HG03064 (cell line): ENCODE measurements at regions not wholly inside any gene's neighbourhood (a gene's known extent, or its start where the extent isn't known, plus 50 kb on each side); places are given as distances from the start of the nearest gene placed in this dataset.

ENCODE experiments used
- ATAC-seq: cut with Tn5 transposase; IDR thresholded peaks from one replicate; pipeline ENCODE4 v1.9.1; 2021; ENCODE audit warnings: low read depth; ENCODE audit not compliant: unreplicated experiment

DNA sequence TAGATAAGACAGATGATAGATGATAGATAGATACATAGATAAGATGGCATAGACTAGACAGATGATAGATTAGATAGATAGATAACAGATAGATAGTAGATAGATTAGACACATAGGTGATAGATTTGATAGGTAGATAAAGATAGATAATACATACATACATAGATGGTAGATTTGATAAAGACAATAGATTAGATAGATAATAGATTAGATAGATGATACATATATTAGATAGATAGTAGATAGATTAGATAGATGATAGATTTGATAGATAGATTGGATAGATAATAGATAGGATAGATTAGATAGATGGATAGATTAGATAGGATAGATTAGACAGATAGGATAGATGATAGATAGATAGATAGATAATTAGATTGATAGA is 327.6 kb downstream of the BRD1 start:
- no peak for ATAC-seq

DNA sequence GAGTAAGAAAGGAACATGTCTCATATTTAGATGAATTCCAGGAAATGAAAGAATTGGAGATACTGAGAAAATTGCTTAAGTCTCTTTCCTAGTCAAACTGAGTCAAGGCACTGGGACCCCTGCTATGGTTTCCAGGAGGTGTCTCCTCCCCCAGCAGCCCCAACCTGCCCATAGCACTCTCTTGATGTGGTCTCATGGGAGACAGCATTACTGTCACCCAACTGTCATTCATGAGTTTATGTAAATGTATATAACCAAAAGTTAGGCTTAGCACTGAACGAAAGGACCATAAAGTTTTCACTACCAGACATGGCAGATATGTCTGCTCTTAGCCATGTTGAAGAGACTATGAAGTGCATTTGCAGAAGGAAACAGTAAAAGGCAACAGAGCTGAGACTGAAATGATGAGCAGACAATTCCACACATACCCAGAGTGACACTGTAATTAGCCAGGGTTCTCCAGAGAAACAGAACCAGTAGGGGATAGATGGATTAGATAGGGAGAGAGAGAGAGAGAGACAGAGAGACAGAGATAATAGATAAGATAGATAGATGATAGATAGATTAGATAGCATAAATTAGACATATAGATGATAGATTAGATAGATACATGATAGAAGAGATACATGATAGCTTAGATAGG is 328.1 kb downstream of the BRD1 start:
- ATAC-seq = no peak

DNA sequence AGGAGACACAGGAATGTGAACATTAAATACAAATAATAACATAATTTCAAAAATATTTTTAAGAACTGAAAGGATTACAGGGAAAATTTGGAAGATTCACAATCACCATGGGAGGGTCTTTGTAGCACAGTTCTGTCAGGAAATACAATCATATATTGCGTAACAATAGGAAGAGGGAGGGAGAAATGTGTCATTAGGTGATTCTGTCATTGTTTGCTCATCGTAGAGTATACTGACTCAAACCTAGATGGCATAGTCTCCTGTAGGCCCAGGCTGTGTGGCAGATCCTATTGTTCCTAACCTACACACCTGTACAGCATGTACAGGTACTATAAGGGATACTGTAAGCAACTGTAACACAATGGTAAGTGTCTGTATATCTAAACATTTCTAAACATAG is 330.4 kb downstream of the BRD1 start:
- ATAC-seq = no peak

DNA sequence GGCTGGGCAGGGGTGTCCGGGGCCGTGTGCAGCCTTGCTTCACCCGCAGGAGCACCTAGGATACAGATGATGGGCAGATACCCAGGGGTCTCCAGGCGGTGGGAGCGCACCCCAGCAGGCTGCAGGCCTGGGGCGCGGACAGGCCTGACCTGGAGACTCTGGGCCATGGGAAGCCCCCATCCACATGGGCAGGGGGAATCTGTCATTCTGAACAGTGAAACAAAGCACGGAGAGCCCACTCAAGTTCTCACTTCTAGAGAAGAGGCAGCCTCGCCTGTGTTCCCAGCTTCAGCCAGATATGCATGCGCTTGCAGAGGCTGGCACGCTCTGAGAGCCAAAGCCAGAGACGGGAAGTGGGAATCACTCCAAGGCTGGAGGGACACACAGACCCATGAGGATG is 333.1 kb downstream of the BRD1 start:
- ATAC-seq = no peak

DNA sequence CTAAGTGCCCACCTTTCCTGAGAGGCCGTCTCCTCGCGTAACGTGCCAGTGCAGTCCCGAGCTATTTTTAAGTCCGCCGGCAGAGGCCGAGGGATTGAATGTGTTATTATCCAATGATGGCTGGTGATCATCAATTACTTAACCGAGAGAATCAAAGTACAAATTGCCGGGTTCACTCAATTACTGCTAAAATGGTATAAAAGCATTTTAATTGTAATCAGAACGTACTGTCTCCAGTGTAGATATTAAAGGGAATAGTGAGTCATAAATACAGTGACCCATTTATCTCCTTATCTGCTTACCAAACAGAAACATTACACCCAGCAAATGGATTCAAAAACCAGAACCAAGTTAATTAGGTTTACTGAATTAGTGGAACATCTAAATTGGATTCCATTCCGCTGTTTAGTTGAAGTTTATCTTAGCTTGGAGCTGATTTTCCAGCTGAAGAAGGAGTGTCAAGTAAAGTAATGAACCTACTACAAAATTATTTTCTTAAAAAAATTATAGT is 334.9 kb downstream of the BRD1 start:
- no peak for ATAC-seq

DNA sequence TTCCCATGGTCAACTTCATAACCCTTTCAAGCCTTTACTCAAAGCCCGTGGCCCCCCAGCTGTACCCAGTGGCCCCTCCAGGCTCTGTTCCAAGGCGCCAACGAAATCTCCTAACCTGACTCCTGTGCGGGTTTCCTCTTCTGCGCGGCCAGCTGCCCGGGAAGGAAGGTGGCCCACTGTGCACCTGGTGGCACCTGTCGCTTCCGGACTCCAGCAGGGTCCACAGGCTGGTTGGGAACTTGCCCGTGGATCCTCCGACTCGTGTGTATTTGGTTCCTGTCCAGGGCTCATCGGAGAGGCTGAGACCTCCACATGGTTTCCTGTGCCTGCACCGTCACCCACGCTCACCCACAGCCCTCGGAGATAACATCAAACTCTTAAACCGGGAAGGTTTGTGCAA is 335.4 kb downstream of the BRD1 start:
- ATAC-seq = no peak

DNA sequence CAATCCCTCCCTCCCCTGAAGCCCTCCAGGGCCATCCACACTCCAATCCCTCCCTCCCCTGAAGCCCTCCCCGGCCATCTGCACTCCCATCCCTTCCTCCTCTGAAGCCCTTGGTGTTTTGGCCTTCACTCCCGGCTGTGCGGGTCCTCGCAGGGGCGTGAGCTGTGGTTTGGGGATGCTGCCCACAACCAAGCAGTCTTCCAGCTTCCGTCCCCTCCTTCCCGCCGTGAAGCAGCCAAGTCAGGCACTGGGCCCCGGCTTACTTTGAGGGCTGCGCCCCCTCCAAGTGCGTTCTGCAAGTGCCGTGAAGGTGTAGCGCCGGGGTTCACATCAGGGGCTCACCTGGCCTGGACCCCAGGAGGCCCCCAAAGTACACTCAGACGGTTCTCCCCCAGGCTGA is 335.9 kb downstream of the BRD1 start:
- no peak for ATAC-seq

DNA sequence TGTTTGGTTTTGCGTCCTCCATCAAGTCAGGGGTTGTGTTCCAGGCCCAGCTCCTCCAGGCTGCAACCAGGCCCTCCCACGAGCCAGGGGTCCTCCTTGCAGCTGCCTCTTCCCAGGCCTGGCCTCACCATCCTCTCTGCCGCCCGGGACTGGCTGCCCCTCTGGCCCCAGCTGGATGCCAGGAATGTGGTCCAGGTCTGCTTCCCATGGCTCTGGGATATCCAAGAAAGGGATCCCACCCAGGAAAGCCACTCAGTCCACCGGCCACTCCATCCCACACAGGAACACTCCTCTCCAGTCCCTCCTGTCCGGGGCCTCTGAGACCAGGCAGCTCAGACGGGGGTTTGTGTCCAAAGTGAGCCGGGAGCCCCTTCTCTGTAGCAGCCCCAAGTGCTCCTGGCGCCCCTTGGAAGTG is 336.4 kb downstream of the BRD1 start:
- ATAC-seq = no peak

DNA sequence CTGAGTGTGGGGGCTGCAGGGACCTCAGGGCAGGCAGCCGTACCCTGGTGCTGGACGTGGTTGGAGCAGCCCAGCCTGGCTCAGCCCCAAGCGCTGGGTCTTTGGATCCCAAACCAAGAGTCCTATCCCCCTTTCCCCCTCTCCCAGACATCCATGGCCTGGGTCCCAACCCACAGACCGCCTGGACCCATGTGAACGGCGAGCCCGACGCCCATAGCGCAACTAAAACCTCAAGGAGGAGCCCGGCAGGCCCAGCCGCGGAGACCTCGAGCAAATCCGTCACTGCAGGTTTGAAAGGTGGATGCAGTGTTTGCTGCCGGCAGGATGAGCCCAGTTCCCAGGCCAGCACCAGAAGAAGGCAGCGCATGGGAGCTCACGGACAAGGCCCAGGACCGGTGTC is 337.0 kb downstream of the BRD1 start:
- no peak for ATAC-seq

DNA sequence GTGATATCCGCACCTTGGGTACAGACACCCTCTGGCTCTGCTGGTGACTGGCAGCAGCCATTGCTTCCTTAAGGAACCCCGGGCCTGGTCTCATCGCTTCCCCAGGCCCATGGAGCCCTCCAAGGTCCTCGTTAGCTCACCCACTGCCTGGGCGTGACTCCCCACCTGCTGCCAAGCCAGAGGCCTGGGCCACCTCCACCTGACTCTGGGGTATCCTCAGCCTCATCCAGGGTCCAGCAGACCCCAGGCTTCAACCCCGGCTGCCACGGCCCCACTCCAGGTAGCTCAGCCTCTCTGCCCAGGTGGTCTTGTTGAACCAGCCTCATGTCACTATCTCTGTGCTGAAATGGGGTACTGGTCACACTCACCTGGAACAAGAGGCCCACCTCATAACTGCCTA is 337.9 kb downstream of the BRD1 start:
- ATAC-seq = no peak

DNA sequence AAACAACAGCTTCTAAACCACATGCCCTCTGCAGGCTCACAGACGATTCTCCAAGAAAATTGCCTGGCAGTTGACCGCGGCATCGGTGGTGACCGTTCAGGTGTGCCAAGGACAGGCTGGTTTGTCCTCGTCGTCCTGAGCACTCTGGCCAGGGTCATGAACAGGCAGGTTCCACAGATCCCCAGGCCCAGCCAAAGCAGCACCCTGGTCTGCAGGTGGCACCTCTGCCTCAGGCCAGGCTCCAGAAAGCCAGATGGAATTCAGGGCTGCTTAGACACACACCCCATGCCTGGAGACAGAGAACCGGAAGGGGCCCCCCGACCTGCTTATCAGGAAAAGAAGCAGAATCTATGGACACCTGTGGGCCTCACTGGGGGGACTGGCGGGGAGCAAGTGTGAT is 338.7 kb downstream of the BRD1 start:
- no peak for ATAC-seq

DNA sequence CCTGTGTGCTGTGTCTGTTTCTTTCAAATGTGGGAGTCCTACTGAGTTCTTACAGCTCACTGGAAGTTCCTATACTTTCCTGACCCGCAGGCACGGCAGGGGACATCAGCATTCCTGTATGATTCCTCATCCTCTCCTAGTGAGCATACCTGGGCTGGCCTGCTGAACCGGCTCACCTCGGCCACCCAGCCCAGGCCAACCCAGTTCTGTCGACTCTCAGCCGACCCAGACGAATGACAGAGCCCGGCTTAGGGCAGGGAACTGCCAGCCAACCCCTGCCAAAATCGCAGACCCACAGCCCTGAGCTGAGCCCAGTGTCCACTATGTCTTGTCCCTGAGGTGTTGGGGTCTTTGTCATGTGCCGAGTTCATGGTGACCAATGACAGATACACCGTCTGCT is 339.7 kb downstream of the BRD1 start:
- no peak for ATAC-seq

DNA sequence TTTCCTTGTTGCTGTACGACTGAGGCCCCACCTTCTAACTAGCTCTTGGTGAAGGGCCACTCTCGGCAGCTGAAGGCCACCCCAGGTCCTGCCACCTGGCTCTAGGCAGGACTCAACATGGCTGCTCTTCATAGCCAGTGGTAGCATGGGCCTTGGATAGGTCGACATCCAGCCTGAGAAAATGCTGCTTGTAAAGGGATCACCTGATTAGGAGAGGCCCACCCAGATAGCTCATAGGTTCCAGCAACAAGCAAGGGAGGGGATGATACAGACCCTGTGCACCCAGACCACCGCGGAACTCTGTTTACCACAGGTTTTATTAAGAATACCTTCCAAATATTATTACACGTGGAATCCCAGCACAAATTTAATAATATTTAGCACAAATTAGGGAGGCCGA is 341.4 kb downstream of the BRD1 start:
- ATAC-seq = no peak

DNA sequence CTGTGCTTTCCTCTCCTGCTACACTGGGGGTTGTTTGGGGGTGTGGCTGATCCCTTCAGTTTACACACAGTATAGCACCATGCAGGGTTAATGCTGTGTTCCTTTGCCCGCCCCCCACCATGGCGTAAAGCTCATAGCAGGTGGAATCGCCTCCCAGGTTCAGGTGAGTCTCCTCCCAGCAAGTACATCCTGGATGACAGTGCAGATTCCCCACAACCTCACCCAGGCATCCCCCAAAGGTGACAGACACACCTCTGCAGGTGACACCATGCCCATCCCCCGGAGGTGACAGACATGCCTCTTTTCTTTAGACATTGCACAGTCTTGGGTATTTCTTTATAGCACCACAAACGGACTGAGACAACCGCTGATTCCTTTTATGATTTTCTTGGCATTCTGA is 343.7 kb downstream of the BRD1 start:
- no peak for ATAC-seq

DNA sequence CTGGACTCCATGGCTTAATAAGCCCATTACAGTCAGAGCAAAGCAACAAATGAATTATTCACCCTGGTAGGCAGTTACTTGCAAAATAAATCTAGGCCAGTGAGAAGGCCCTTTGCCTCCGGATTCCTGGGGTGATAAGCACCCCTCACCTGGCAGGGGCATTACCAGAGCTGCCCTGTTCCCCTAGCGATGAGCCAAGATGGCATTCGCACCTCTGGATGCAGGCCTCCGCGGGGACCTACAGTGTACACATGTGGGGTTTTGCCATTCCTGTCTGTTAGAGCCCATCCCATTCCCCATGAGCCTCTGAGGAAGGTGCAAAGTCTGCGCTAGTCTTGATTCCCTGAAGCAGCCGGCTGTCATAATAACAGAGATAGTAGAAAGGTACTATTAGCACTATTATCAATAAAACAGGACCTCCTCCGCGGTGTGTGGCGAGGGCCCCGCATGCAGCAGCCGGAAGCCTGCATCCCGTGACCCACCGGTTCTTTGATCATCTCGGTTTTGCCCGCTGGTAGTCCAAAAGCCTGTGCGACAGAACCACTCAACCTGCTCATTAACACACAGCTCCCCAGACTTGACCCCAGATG is 344.3 kb downstream of the BRD1 start:
- no peak for ATAC-seq

DNA sequence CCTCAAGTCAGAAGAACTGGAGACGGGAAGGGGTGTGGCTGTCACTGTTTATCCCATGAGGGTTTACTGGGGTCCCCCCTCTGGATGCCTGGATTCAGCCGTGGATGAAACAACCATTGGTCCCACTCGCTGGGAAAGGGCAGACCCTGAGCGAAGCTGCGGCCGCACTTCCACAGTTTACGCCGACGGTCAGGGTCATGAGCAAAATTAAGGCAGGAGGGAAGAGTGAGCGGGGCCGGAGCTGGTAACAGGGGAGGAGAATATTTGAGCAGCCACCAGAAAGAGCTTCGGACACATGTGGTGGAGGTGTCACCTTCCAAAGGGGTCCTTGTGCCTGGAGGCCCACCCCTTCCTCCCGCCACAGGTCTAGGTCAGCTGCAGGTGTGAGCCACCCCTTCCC is 344.9 kb downstream of the BRD1 start:
- no peak for ATAC-seq

DNA sequence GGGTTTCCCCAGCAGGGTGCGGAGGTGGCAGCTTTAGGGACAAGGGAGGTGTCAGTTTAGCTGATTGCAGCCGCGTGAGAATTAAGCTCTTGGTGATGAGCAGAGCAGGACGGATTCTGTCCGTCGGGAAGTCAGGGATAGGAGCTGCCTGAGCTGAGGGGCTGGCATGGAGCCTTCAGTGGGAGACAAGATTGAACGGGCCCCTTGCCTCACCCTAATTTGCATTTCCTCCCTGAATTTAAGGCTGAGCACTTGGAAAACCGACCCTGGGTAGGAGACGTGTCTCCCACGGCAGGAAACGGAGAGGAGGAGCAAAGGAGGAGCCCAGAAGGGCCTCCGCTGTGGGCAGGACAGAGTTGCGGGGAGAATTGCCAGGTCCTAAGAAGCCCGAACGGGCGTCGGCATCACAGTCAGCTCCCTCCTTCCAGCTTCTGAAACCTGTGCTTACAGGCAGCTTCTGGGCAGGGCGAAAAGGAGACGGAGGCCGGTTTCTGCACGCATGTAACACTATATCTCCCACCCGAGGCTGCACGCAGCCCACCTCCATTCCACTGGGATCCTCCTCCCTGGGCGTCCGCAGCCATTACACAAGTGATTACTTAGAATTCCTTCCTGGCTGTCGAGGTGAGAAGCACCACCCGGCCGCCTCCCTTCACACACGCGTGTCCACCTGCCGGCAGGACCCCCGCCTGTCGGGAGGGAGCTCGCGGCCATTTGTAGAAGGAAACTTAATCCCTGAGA is 345.8 kb downstream of the BRD1 start:
- ATAC-seq = no peak

DNA sequence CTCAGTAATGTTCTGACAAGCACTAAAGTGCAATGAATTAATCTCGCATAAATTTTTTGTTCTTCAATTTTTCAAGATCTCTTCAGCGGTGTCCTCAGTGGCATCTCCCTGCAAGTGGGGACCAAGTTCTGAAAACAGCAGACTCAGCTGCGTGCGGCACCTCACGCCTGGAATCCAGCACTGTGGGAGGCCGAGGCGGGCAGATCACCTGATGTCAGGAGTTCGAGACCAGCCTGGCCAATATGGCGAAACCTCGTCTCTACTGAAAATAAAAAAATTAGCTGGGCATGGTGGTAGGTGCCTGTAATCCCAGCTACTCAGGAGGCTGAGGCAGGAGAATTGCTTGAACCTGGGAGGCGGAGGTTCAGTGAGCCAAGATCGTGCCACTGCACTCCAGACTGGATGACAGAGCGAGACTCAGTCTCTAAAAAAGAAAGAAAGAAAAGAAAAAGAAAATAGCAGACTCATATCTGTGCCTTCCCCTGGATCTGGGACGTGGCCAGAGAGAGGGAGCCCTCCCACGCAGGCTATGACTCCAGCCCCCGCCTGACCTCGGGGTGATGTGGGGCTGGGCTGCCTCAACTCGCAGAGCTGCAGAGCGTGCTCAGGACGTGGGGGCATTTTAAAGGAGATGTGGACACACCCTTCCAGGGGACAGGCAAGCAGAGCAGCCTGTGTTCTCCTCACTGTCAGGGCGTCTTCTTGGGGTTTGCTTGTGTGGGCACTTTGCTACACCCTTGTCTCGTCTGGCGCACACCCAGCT is 346.6 kb downstream of the BRD1 start:
- ATAC-seq = no peak

DNA sequence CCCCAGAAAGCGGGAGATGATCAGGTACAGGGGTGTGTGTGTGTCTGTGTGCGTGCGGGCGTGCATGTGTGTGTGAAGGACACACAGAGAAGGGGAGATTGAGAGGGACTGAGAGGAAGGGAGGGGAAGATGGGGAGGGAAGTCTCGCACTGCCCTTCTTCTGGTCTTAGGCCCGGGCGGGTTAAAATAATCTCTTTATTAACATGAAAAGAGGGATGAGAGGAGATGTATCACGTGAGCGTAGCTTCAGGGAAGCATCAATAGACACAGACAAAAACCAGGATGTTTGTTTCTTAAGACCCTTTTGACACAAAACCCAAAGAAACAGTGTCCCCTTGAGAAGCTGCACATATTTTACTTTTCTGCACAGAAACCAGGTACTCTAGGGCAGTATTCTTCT is 347.3 kb downstream of the BRD1 start:
- ATAC-seq = no peak

DNA sequence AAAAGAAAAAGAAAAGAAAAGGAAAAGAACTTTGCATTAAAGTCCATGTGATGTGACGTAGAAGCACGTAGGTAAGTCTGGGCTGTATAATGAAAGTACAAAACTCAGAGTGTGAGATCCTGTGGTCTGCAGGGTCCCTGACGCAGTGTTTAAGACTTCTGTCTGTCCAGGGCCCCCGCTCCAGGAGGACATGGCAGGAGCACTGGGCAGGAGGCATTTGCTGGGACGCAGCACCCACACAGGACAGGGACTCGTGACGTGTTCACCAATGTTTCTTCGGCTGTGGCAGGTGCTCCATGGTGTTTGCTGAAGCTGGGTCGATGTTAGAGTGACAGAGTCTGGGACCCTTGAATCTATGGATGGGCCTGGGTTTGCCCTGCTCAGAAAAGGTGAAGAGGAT is 348.1 kb downstream of the BRD1 start:
- ATAC-seq = no peak

DNA sequence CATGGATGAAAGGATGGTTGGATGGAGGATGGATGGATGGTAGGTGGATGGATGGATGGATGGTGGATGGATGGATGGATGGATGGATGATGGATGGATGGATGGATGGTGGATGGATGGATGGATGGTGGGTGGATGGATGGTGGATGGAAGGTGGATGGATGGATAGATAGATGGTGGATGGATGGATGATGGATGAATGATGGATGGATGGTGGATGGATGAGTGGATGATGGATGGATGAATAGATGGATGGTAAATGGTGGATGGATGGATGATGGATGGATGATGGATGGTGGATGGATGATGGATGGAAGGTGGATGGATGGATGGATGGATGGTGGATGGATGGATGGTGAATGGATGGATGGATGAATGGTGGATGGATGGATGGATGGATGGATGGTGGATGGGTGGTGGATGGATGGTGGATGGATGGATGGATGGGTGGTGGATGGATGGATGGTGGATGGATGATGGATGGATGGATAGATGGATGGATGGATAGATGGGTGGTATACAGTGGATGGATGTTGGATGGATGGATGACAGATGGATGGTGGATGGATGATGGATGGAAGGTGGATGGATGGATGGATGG is 350.8 kb downstream of the BRD1 start:
- ATAC-seq = no peak
